Skin epidermis (tissue), 12 donors: ENCODE measurements at regions not wholly inside any gene's neighbourhood (a gene's known extent, or its start where the extent isn't known, plus 50 kb on each side); places are given as distances from the start of the nearest gene placed in this dataset.

Source experiments
- H3K27ac ChIP-seq, 21 experiments: fragments of 200-600 bp; sonication (generic) in 11 of 21; one replicate each; pipeline ENCODE4 v1.5.0; 2020; ENCODE audit warnings: mild to moderate bottlenecking in 3 of 21, inconsistent platforms in 2 of 21, moderate library complexity in 2 of 21
- H3K4me3 ChIP-seq, 7 experiments: fragments of 200-600 bp; sonication (generic) in 2 of 7; one replicate each; pipeline ENCODE4 v1.5.0; 2020; ENCODE audit warnings: inconsistent platforms in 2 of 7, mild to moderate bottlenecking in 2 of 7, moderate library complexity in 1 of 7

GRCh38 chr11:45556851-45557707 lies 108.3 kb downstream of the CHST1 start:
- Histone ChIP-seq H3K4me3 (no peak overlapping the region), H3K27ac (no peak overlapping the region)

- Histone ChIP-seq H3K4me3 (no peak overlapping the region), H3K27ac (no peak overlapping the region)
Observed at GRCh38 chr11:45554230-45554967, 111.0 kb downstream of the CHST1 start.

GRCh38 chr11:45553383-45553936 lies 112.0 kb downstream of the CHST1 start:
- no peak overlapping the region for H3K27ac ChIP-seq
- no peak overlapping the region for H3K4me3 ChIP-seq

- Histone ChIP-seq H3K27ac (no peak overlapping the region), H3K4me3 (no peak overlapping the region)
Observed at GRCh38 chr11:45551191-45551713, 114.2 kb downstream of the CHST1 start.

- Histone ChIP-seq H3K4me3 (no peak overlapping the region), H3K27ac (no peak overlapping the region)
Observed at GRCh38 chr11:45549257-45549656, 116.2 kb downstream of the CHST1 start.

- H3K4me3 ChIP-seq: no peak overlapping the region
- no peak overlapping the region for H3K27ac ChIP-seq
Observed at GRCh38 chr11:45546366-45546765, 119.1 kb downstream of the CHST1 start.

GRCh38 chr11:45544826-45545225 lies 120.6 kb downstream of the CHST1 start:
- H3K27ac ChIP-seq: no peak overlapping the region

GRCh38 chr11:45543808-45544422 lies 121.5 kb downstream of the CHST1 start:
- no peak overlapping the region for H3K4me3 ChIP-seq
- H3K27ac ChIP-seq: no peak overlapping the region

More at GRCh38 chr11:45544826-45545225, 120.6 kb downstream of the CHST1 start:
- H3K4me3 ChIP-seq: no peak overlapping the region

GRCh38 chr11:45543081-45543480 lies 122.3 kb downstream of the CHST1 start:
- Histone ChIP-seq H3K27ac (no peak overlapping the region), H3K4me3 (no peak overlapping the region)

- Histone ChIP-seq H3K27ac (no peak overlapping the region), H3K4me3 (no peak overlapping the region)
Observed at GRCh38 chr11:45541693-45542434, 123.6 kb downstream of the CHST1 start.

- Histone ChIP-seq H3K27ac (no peak overlapping the region), H3K4me3 (no peak overlapping the region)
Observed at GRCh38 chr11:45538939-45539338, 126.5 kb downstream of the CHST1 start.

- no peak overlapping the region for H3K4me3 ChIP-seq
- H3K27ac ChIP-seq: no peak overlapping the region
Observed at GRCh38 chr11:45538363-45538762, 127.1 kb downstream of the CHST1 start.

- no peak overlapping the region for H3K27ac ChIP-seq
- H3K4me3 ChIP-seq: no peak overlapping the region
Observed at GRCh38 chr11:45537614-45538013, 127.8 kb downstream of the CHST1 start.

- no peak overlapping the region for H3K27ac ChIP-seq
- no peak overlapping the region for H3K4me3 ChIP-seq
Observed at GRCh38 chr11:45535033-45535432, 130.4 kb downstream of the CHST1 start.

GRCh38 chr11:45534132-45534531 lies 131.3 kb downstream of the CHST1 start:
- H3K27ac ChIP-seq: no peak overlapping the region
- no peak overlapping the region for H3K4me3 ChIP-seq

GRCh38 chr11:45532546-45532945 lies 132.9 kb downstream of the CHST1 start:
- no peak overlapping the region for H3K4me3 ChIP-seq
- no peak overlapping the region for H3K27ac ChIP-seq

- no peak overlapping the region for H3K27ac ChIP-seq
- no peak overlapping the region for H3K4me3 ChIP-seq
Observed at GRCh38 chr11:45530776-45531175, 134.6 kb downstream of the CHST1 start.

- Histone ChIP-seq H3K4me3 (no peak overlapping the region), H3K27ac (no peak overlapping the region)
Observed at GRCh38 chr11:45530111-45530510, 135.3 kb downstream of the CHST1 start.

GRCh38 chr11:45528435-45528834 lies 137.0 kb downstream of the CHST1 start:
- H3K4me3 ChIP-seq: no peak overlapping the region
- no peak overlapping the region for H3K27ac ChIP-seq
